ENCODE measurements at regions not wholly inside any gene's neighbourhood (a gene's known extent, or its start where the extent isn't known, plus 50 kb on each side); places are given as distances from the start of the nearest gene placed in this dataset.

GRCh38 chr20:17810847-17811627 lies 111.3 kb downstream of the BANF2 start:
- H3K27ac ChIP-seq: peak overlapping the region in 1 of 4 donors; percentile 73
- intact Hi-C loops (cut with DNase I): no loop called here

DNA sequence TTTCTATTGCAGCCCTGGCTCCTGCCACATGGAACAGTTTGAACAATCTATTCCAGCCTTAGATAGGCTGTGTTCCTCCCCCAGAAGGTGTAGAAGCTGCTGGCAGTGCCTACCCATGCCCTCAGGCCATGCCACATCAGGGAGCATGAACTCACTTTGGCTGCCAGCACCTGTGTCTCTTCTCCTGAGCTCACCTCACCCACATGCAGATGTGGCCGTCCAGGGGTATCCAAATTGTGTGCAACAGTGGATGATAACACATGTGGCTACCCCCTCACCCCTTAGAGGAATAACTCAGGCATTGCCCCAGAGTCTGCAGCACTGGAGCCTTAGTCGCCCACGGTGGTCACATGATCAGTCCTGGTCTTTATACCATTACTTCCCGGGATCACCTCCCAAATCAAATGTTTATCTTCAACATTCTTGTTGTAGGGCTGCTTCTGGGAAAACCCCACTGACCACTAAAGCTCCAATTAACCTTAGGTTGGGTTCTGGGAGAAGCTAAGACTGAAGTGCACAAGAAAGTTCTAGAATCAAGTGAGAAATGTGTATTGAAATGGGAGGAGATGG lies 110.4 kb downstream of the BANF2 start:
- peaks cover 0 to 49% (median 38%) of the 10 kb centered on the region in 4 donors for H3K4me1 ChIP-seq
- peak overlapping the region; percentile 66 to 76 (median 72) for H3K27ac ChIP-seq
- intact Hi-C loops (cut with DNase I): no loop called here
- no peaks in the 10 kb centered on the region for H3K27me3 ChIP-seq
- WGBS, 2 donors: 52 to 54% methylated on average over 4 of the region's 4 CpGs
- TF ChIP-seq POLR2A (IDR thresholded peaks at IDR 0.05) (no peak), EP300 (IDR thresholded peaks at IDR 0.05) (no peak), POLR2AphosphoS5 (IDR thresholded peaks at IDR 0.05) (no peak)
- TF ChIP-seq, protein P1, sequence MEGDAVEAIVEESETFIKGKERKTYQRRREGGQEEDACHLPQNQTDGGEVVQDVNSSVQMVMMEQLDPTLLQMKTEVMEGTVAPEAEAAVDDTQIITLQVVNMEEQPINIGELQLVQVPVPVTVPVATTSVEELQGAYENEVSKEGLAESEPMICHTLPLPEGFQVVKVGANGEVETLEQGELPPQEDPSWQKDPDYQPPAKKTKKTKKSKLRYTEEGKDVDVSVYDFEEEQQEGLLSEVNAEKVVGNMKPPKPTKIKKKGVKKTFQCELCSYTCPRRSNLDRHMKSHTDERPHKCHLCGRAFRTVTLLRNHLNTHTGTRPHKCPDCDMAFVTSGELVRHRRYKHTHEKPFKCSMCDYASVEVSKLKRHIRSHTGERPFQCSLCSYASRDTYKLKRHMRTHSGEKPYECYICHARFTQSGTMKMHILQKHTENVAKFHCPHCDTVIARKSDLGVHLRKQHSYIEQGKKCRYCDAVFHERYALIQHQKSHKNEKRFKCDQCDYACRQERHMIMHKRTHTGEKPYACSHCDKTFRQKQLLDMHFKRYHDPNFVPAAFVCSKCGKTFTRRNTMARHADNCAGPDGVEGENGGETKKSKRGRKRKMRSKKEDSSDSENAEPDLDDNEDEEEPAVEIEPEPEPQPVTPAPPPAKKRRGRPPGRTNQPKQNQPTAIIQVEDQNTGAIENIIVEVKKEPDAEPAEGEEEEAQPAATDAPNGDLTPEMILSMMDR (IDR thresholded peaks at IDR 0.05): no peak
- H3K4me3 ChIP-seq: no peak overlapping the region
- no peaks in the 10 kb centered on the region for H3K9me3 ChIP-seq
- DNase-seq: peak; percentile 46
- H3K36me3 ChIP-seq: no peaks in the 10 kb centered on the region

More at GRCh38 chr20:17810847-17811627, 111.3 kb downstream of the BANF2 start:
- WGBS, 2 donors: 92 to 93% methylated on average over 9 of the region's 9 CpGs
- no peak overlapping the region for H3K4me3 ChIP-seq
- TF ChIP-seq, protein P1 (IDR thresholded peaks at IDR 0.05): no peak
- no peak for TF ChIP-seq EP300 (IDR thresholded peaks at IDR 0.05)
- TF ChIP-seq POLR2AphosphoS5 (IDR thresholded peaks at IDR 0.05): no peak
- no peak for TF ChIP-seq POLR2A (IDR thresholded peaks at IDR 0.05)
- DNase-seq: peak; percentile 56
- no peaks in the 10 kb centered on the region for H3K27me3 ChIP-seq
- peaks cover 0 to 46% (median 34%) of the 10 kb centered on the region in 4 donors for H3K4me1 ChIP-seq
- H3K9me3 ChIP-seq: no peaks in the 10 kb centered on the region
- no peaks in the 10 kb centered on the region for H3K36me3 ChIP-seq

- DNase-seq: peak; percentile 49
- TF ChIP-seq POLR2AphosphoS5 (IDR thresholded peaks at IDR 0.05): no peak
- Histone ChIP-seq H3K27ac (peak overlapping the region; percentile 66 to 76 (median 72)), H3K9me3 (no peaks in the 10 kb centered on the region), H3K4me1 (peaks cover 0 to 49% (median 38%) of the 10 kb centered on the region in 4 donors), H3K4me3 (no peak overlapping the region), H3K27me3 (no peaks in the 10 kb centered on the region), H3K36me3 (no peaks in the 10 kb centered on the region)
- intact Hi-C loops (cut with DNase I): loop anchor here (5.0 kb wide), 3 partner anchors 63 to 127 kb away; partner anchors contain the start of gene RRBP1
- 77 to 84% methylated on average over 8 of the region's 8 CpGs for WGBS, 2 donors
Measured at GRCh38 chr20:17809362-17810061, 109.7 kb downstream of the BANF2 start.

DNA sequence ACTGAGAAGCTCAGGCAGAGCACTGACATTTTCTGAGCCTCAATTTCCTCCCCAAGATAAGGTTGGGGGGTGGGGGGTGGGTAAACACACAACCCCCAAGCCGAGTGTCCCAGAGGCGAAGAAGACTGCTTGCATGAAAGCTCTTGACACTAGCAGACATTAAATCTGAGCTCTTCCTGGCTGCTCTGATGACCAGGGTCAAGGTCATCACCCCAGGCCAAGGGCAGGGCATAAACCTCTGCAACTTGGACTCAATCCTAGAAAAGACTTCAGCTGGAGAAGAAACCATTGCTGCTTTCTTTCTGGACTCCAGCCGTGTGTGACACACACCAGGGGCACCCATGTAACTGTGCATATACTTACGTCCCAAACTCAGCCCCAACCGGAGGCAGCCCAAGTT lies 109.0 kb downstream of the BANF2 start:
- WGBS, 2 donors: 83 to 85% methylated on average over 5 of the region's 5 CpGs
- H3K36me3 ChIP-seq: no peaks in the 10 kb centered on the region
- H3K27ac ChIP-seq: peak overlapping the region; percentile 66 to 76 (median 72)
- no peaks in the 10 kb centered on the region for H3K27me3 ChIP-seq
- no peak for DNase-seq
- TF ChIP-seq POLR2A (IDR thresholded peaks at IDR 0.05): no peak
- TF ChIP-seq, protein P1 (IDR thresholded peaks at IDR 0.05): no peak
- TF ChIP-seq POLR2AphosphoS5 (IDR thresholded peaks at IDR 0.05): no peak
- TF ChIP-seq EP300 (IDR thresholded peaks at IDR 0.05): no peak
- H3K4me1 ChIP-seq: peaks cover 0 to 49% (median 38%) of the 10 kb centered on the region in 4 donors
- H3K4me3 ChIP-seq: no peak overlapping the region
- intact Hi-C loops (cut with DNase I): loop anchor here (5.0 kb wide), 3 partner anchors 64 to 126 kb away; partner anchors contain the start of gene RRBP1
- H3K9me3 ChIP-seq: no peaks in the 10 kb centered on the region

DNA sequence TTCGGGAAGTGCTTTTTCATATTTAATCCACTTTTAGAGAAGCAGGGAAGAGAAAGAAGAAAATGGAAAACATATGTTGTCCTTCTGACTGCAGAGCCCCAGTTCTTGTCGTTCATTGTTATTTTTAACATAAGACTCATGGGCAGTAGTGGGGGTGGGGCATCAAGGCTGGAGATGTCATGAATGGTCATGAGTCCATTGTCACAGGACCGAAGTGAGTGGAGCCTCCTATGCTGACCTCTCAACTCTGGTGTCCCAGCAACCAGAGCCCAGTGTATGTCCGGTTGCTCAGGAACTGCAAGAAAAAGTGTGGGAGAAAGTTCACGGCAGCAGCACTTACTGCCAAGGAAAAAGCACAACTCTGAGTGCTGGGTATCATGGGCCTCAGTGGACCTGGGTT lies 108.6 kb downstream of the BANF2 start:
- Histone ChIP-seq H3K36me3 (no peaks in the 10 kb centered on the region), H3K4me3 (no peak overlapping the region), H3K9me3 (no peaks in the 10 kb centered on the region), H3K27me3 (no peaks in the 10 kb centered on the region), H3K4me1 (peaks cover 0 to 49% (median 38%) of the 10 kb centered on the region in 4 donors), H3K27ac (peak overlapping the region; percentile 66 to 76 (median 72))
- TF ChIP-seq, protein P1 (IDR thresholded peaks at IDR 0.05): no peak
- TF ChIP-seq EP300 (IDR thresholded peaks at IDR 0.05): no peak
- DNase-seq: peak; percentile 87
- 80 to 84% methylated on average over 5 of the region's 5 CpGs for WGBS, 2 donors
- intact Hi-C loops (cut with DNase I): loop anchor here (5.0 kb wide), 3 partner anchors 64 to 126 kb away; partner anchors contain the start of gene RRBP1
